Neural cell (in vitro differentiated cells): ENCODE measurements at regions not wholly inside any gene's neighbourhood (a gene's known extent, or its start where the extent isn't known, plus 50 kb on each side); places are given as distances from the start of the nearest gene placed in this dataset.

ENCODE experiments used
- EP300 ChIP-seq: fragments of 450-650 bp; conservative IDR thresholded peaks from 2 replicates; pipeline ENCODE4 v1.6.1; 2014; ENCODE audit warnings: antibody characterized with exemption, mild to moderate bottlenecking, moderate library complexity; ENCODE audit not compliant: poor library complexity, severe bottlenecking
- EZH2 ChIP-seq: fragments of 200-600, 300-800 bp; shearing (Covaris generic), sonication (generic); IDR thresholded peaks from 2 replicates; pipeline ENCODE4 v1.6.1; 2014; ENCODE audit warnings: antibody characterized with exemption, low read length, borderline replicate concordance, mild to moderate bottlenecking; ENCODE audit not compliant: insufficient read depth, poor library complexity, severe bottlenecking
- POLR2AphosphoS5 ChIP-seq: IDR thresholded peaks from 2 replicates; pipeline ENCODE4 v1.6.1; 2012
- RAD21 ChIP-seq: fragments of 450-650 bp; conservative IDR thresholded peaks from 2 replicates; pipeline ENCODE4 v1.6.1; 2014; ENCODE audit warnings: antibody characterized with exemption, mild to moderate bottlenecking, moderate library complexity
- REST ChIP-seq: IDR thresholded peaks from 2 replicates; pipeline ENCODE4 v1.6.1; 2012; ENCODE audit warnings: borderline replicate concordance
- TF ChIP-seq, protein P1 (sequence below): fragments of 450-650 bp; IDR thresholded peaks from 2 replicates; pipeline ENCODE4 v1.5.1; 2014; ENCODE audit warnings: antibody characterized with exemption, mild to moderate bottlenecking, moderate library complexity; ENCODE audit not compliant: poor library complexity, severe bottlenecking

DNA sequence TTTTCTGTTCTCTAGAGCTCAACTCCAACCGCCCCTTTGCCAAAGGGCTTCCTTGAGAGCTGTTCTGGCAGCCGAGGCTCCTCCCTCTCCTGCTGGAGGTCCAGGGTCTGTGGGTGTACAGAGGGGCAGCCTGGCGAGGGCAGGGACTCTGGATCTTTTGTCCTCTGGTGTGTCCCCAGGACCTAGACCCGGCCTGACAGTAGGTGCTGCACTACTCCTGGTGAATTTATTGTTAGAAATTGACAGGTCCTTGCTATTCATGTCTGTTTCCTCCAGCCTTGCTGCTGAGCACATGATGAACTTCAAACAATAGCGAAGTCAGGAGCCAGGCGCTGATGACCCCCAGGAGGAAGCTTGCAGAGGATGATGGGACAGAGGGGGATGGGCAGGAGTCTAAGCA, 234.7 kb upstream of the SULF2 start:
- TF ChIP-seq, protein P1, sequence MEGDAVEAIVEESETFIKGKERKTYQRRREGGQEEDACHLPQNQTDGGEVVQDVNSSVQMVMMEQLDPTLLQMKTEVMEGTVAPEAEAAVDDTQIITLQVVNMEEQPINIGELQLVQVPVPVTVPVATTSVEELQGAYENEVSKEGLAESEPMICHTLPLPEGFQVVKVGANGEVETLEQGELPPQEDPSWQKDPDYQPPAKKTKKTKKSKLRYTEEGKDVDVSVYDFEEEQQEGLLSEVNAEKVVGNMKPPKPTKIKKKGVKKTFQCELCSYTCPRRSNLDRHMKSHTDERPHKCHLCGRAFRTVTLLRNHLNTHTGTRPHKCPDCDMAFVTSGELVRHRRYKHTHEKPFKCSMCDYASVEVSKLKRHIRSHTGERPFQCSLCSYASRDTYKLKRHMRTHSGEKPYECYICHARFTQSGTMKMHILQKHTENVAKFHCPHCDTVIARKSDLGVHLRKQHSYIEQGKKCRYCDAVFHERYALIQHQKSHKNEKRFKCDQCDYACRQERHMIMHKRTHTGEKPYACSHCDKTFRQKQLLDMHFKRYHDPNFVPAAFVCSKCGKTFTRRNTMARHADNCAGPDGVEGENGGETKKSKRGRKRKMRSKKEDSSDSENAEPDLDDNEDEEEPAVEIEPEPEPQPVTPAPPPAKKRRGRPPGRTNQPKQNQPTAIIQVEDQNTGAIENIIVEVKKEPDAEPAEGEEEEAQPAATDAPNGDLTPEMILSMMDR = no peak
- TF ChIP-seq EP300 (no peak), RAD21 (no peak), EZH2 (no peak), POLR2AphosphoS5 (no peak), REST (no peak)
